Spleen (tissue), 11 donors: ENCODE measurements at regions not wholly inside any gene's neighbourhood (a gene's known extent, or its start where the extent isn't known, plus 50 kb on each side); places are given as distances from the start of the nearest gene placed in this dataset.

Experiments
- DNase-seq: peaks from one replicate; pipeline ENCODE4 v3.0.0-alpha.2; 2020
- H3K27ac ChIP-seq, 8 donors: fragments of 200-600 bp; sonication (generic) in 7 of 8; 1 replicate in 4 of 8; 2 replicates in 4 of 8; pipeline versions ENCODE4 v1.5.0 to v1.8.0; 2016 to 2021; ENCODE audit warnings: inconsistent platforms in 4 of 8, mild to moderate bottlenecking in 4 of 8, moderate library complexity in 1 of 8
- H3K27me3 ChIP-seq, 7 donors: fragments of 200-600 bp; sonication (generic) in 6 of 7; replicated peaks in 1 of 7; 1 replicate in 4 of 7; 2 replicates in 3 of 7; pipeline versions ENCODE4 v1.5.0 to v1.8.0; 2016 to 2021; ENCODE audit warnings: inconsistent platforms in 3 of 7, mild to moderate bottlenecking in 1 of 7
- H3K36me3 ChIP-seq, 6 donors: fragments of 200-600 bp; sonication (generic) in 5 of 6; 1 replicate in 4 of 6; 2 replicates in 2 of 6; pipeline versions ENCODE4 v1.5.0 to v1.8.0; 2016 to 2021; ENCODE audit warnings: inconsistent platforms in 2 of 6
- H3K4me1 ChIP-seq, 6 donors: fragments of 200-600 bp; sonication (generic) in 5 of 6; 1 replicate in 3 of 6; 2 replicates in 3 of 6; pipeline versions ENCODE4 v1.5.0 to v1.8.0; 2016 to 2021; ENCODE audit warnings: inconsistent platforms in 3 of 6
- H3K4me3 ChIP-seq, 8 donors: fragments of 200-600 bp; sonication (generic) in 7 of 8; 1 replicate in 4 of 8; 2 replicates in 4 of 8; pipeline versions ENCODE4 v1.5.0 to v1.8.0; 2016 to 2021; ENCODE audit warnings: inconsistent platforms in 4 of 8, mild to moderate bottlenecking in 4 of 8, moderate library complexity in 2 of 8
- H3K9me3 ChIP-seq, 8 donors: fragments of 200-600 bp; sonication (generic) in 7 of 8; 1 replicate in 4 of 8; 2 replicates in 4 of 8; pipeline versions ENCODE4 v1.5.0 to v1.8.0; 2016 to 2021; ENCODE audit warnings: inconsistent platforms in 4 of 8
- CTCF ChIP-seq, 11 experiments: fragments of 200-600 bp in 7 of 11; fragments of 450-650 bp in 4 of 11; sonication (generic) in 4 of 11; IDR thresholded peaks in 8 of 11; conservative IDR thresholded peaks in 3 of 11; 1 replicate in 7 of 11; 2 replicates in 4 of 11; pipeline versions ENCODE4 v1.4.0 to v1.8.0; 2016 to 2021; ENCODE audit warnings: antibody characterized with exemption in 11 of 11, inconsistent platforms in 4 of 11, mild to moderate bottlenecking in 1 of 11
- POLR2A ChIP-seq, 3 donors: fragments of 450-650 bp; IDR thresholded peaks; one replicate each; pipeline ENCODE4 v1.5.1; 2017; ENCODE audit warnings: antibody characterized with exemption in 3 of 3, mild to moderate bottlenecking in 1 of 3
- POLR2AphosphoS5 ChIP-seq, 3 donors: sonication (generic); formaldehyde crosslinking; IDR thresholded peaks; one replicate each; pipeline ENCODE4 v1.5.1; 2017; ENCODE audit warnings: antibody characterized with exemption in 3 of 3
- WGBS, 5 donors: extraction: QIAGEN DNeasy Blood & Tissue Kit in 3 of 5; methylation state at CpG; one replicate each; pipeline versions ENCODE4 v1.1.5 to v1.1.7; 2013 to 2018; 5-methylcytosine and 5-hydroxymethylcytosine counted together
- intact Hi-C: fragments of 100-400 bp; cut with DNase I; formaldehyde crosslinking; loops from one replicate; pipeline ENCODE4 v1.15.0; 2023; ENCODE audit warnings: low total_unique reads
- donor health status: healthy with polysubstance abuse.
- donor health status: DM: no; HTN: no; CAD: no; lungs with moderate emphysema.
- donor health status: DM: no; HTN: no; CAD: no.
- donor health status: Bipolar disorder and iron deficiency.
- donor health status: healthy.
- donor health status: DM: no; HTN: no; CAD: no.
- donor health status: DM: yes; HTN: yes; CAD: no.

- peaks cover 0 to 9% (median 6%) of the 10 kb centered on the region in 8 donors for H3K9me3 ChIP-seq
- DNase-seq = no peak
- H3K27me3 ChIP-seq = no peaks in the 10 kb centered on the region
- H3K4me3 ChIP-seq = no peak overlapping the region
- H3K27ac ChIP-seq = no peak overlapping the region
- no peaks in the 10 kb centered on the region for H3K4me1 ChIP-seq
- intact Hi-C loops = no loop called here
- no peak for TF ChIP-seq POLR2AphosphoS5 (IDR thresholded peaks at IDR 0.05)
- no peaks in the 10 kb centered on the region for H3K36me3 ChIP-seq
- 81 to 90% (median 89%) methylated on average over 4 of the region's 4 CpGs for WGBS, 5 donors
Measured at GRCh38 chr15:35876762-35877161, 330.8 kb upstream of the DPH6 start.

GRCh38 chr15:35880896-35881295 lies 334.9 kb upstream of the DPH6 start:
- peaks cover 0 to 9% (median 6%) of the 10 kb centered on the region in 8 donors for H3K9me3 ChIP-seq
- WGBS, 5 donors = 93 to 97% (median 96%) methylated on average over 3 of the region's 3 CpGs
- no peaks in the 10 kb centered on the region for H3K36me3 ChIP-seq
- H3K4me1 ChIP-seq = no peaks in the 10 kb centered on the region
- DNase-seq = no peak
- no peaks in the 10 kb centered on the region for H3K27me3 ChIP-seq
- no peak overlapping the region for H3K4me3 ChIP-seq
- no peak overlapping the region for H3K27ac ChIP-seq
- intact Hi-C loops = no loop called here
- TF ChIP-seq CTCF (IDR thresholded peaks at IDR 0.05 in 8 of 11, conservative IDR thresholded peaks at IDR 0.05 in 3 of 11) (no peak), POLR2A (IDR thresholded peaks at IDR 0.05) (no peak), POLR2AphosphoS5 (IDR thresholded peaks at IDR 0.05) (no peak)

GRCh38 chr15:35885870-35886269 lies 339.9 kb upstream of the DPH6 start:
- no peaks in the 10 kb centered on the region for H3K4me1 ChIP-seq
- no peaks in the 10 kb centered on the region for H3K36me3 ChIP-seq
- intact Hi-C loops = no loop called here
- no peaks in the 10 kb centered on the region for H3K9me3 ChIP-seq
- H3K4me3 ChIP-seq = no peak overlapping the region
- no peak overlapping the region for H3K27ac ChIP-seq
- WGBS, 5 donors = 95 to 100% (median 98%) methylated on average over 1 of the region's 1 CpG
- no peak for TF ChIP-seq POLR2A (IDR thresholded peaks at IDR 0.05)
- no peak for TF ChIP-seq CTCF (IDR thresholded peaks at IDR 0.05 in 8 of 11, conservative IDR thresholded peaks at IDR 0.05 in 3 of 11)
- TF ChIP-seq POLR2AphosphoS5 (IDR thresholded peaks at IDR 0.05) = no peak
- DNase-seq = no peak
- H3K27me3 ChIP-seq = no peaks in the 10 kb centered on the region

GRCh38 chr15:35886765-35887164 lies 340.8 kb upstream of the DPH6 start:
- no peaks in the 10 kb centered on the region for H3K36me3 ChIP-seq
- no peak overlapping the region for H3K4me3 ChIP-seq
- H3K9me3 ChIP-seq = no peaks in the 10 kb centered on the region
- no peaks in the 10 kb centered on the region for H3K27me3 ChIP-seq
- H3K4me1 ChIP-seq = no peaks in the 10 kb centered on the region
- intact Hi-C loops = no loop called here
- no peak for DNase-seq
- no peak overlapping the region for H3K27ac ChIP-seq
- TF ChIP-seq CTCF (IDR thresholded peaks at IDR 0.05 in 8 of 11, conservative IDR thresholded peaks at IDR 0.05 in 3 of 11) = no peak
- TF ChIP-seq POLR2AphosphoS5 (IDR thresholded peaks at IDR 0.05) = no peak
- no peak for TF ChIP-seq POLR2A (IDR thresholded peaks at IDR 0.05)

GRCh38 chr15:35888815-35889214 lies 342.9 kb upstream of the DPH6 start:
- no peak for DNase-seq
- Histone ChIP-seq H3K4me3 (no peak overlapping the region), H3K27me3 (no peaks in the 10 kb centered on the region), H3K27ac (no peak overlapping the region), H3K36me3 (no peaks in the 10 kb centered on the region), H3K9me3 (no peaks in the 10 kb centered on the region), H3K4me1 (no peaks in the 10 kb centered on the region)
- intact Hi-C loops = no loop called here
- TF ChIP-seq CTCF (IDR thresholded peaks at IDR 0.05 in 8 of 11, conservative IDR thresholded peaks at IDR 0.05 in 3 of 11) (no peak), POLR2AphosphoS5 (IDR thresholded peaks at IDR 0.05) (no peak), POLR2A (IDR thresholded peaks at IDR 0.05) (no peak)
- WGBS, 5 donors = 79 to 91% (median 86%) methylated on average over 1 of the region's 1 CpG
